Activated CD4-positive, alpha-beta T cell treated with anti-CD3 and anti-CD28 coated beads, Interleukin-2, amount 50 U/mL, for 48 hours (primary cell): ENCODE measurements at regions not wholly inside any gene's neighbourhood (a gene's known extent, or its start where the extent isn't known, plus 50 kb on each side); places are given as distances from the start of the nearest gene placed in this dataset.
A peak's percentile ranks its signal among the peaks of the same experiment; 100 is the strongest.
"Not testable (repeated sequence)": the region's sequence is repeated elsewhere in the genome, so short reads cannot be mapped to it uniquely, and the experiment has no call there.

Experiments used
- DNase-seq, 2 experiments: peaks; one replicate each; pipeline ENCODE4 v3.0.0-alpha.2; 2020

- DNase-seq: no peak
Measured at GRCh38 chrX:69431420-69431819, 72.7 kb upstream of the NALF2 start.

GRCh38 chrX:69430785-69431184 lies 73.3 kb upstream of the NALF2 start:
- no peak for DNase-seq

GRCh38 chrX:69429339-69430015 lies 74.6 kb upstream of the NALF2 start:
- DNase-seq: no peak

- DNase-seq: no peak
Measured at GRCh38 chrX:69428216-69428615, 75.9 kb upstream of the NALF2 start.

GRCh38 chrX:69424910-69425309 lies 79.2 kb upstream of the NALF2 start:
- DNase-seq: no peak

GRCh38 chrX:69424161-69424560 lies 80.0 kb upstream of the NALF2 start:
- DNase-seq: no peak

GRCh38 chrX:69422208-69422607 lies 81.9 kb upstream of the NALF2 start:
- not testable (repeated sequence) for DNase-seq

- no peak for DNase-seq
Measured at GRCh38 chrX:69415698-69416097, 88.4 kb upstream of the NALF2 start.

- DNase-seq: no peak
Measured at GRCh38 chrX:69412661-69413060, 91.5 kb upstream of the NALF2 start.

GRCh38 chrX:69398881-69399280 lies 105.2 kb upstream of the NALF2 start:
- DNase-seq: no peak

- no peak for DNase-seq
Measured at GRCh38 chrX:69396916-69397315, 107.2 kb upstream of the NALF2 start.

- DNase-seq: no peak
Measured at GRCh38 chrX:69395306-69395705, 108.8 kb upstream of the NALF2 start.

- no peak for DNase-seq
Measured at GRCh38 chrX:69389101-69389501, 115.0 kb upstream of the NALF2 start.

- DNase-seq: no peak
Measured at GRCh38 chrX:69388526-69388925, 115.6 kb upstream of the NALF2 start.

- DNase-seq: peak; percentile 29 to 36
Measured at GRCh38 chrX:69387567-69388487, 116.3 kb upstream of the NALF2 start.

- no peak for DNase-seq
Measured at GRCh38 chrX:69386681-69387080, 117.4 kb upstream of the NALF2 start.

GRCh38 chrX:69379412-69379811 lies 124.7 kb upstream of the NALF2 start:
- no peak for DNase-seq

GRCh38 chrX:69374569-69374968 lies 129.6 kb upstream of the NALF2 start:
- no peak for DNase-seq

- no peak for DNase-seq
Measured at GRCh38 chrX:69372435-69372834, 131.7 kb upstream of the NALF2 start.

GRCh38 chrX:69371159-69371558 lies 133.0 kb upstream of the NALF2 start:
- no peak for DNase-seq

GRCh38 chrX:69369999-69370398 lies 134.1 kb upstream of the NALF2 start:
- DNase-seq: no peak

GRCh38 chrX:69366183-69366582 lies 137.9 kb upstream of the NALF2 start:
- no peak for DNase-seq

GRCh38 chrX:69365755-69366154 lies 138.4 kb upstream of the NALF2 start:
- no peak for DNase-seq

GRCh38 chrX:69365349-69365748 lies 138.8 kb upstream of the NALF2 start:
- DNase-seq: no peak
